GM10266 (cell line): ENCODE measurements at regions not wholly inside any gene's neighbourhood (a gene's known extent, or its start where the extent isn't known, plus 50 kb on each side); places are given as distances from the start of the nearest gene placed in this dataset.

Source experiments
- DNase-seq: peaks from one replicate; pipeline ENCODE4 v3.0.0; 2012; ENCODE audit errors: extremely low spot score
- TF ChIP-seq, protein P1 (sequence below): IDR thresholded peaks from 2 replicates; pipeline ENCODE4 v1.5.1; 2012; ENCODE audit warnings: mild to moderate bottlenecking, low read depth; ENCODE audit not compliant: control insufficient read depth, insufficient read depth; ENCODE audit errors: missing control alignments

DNA sequence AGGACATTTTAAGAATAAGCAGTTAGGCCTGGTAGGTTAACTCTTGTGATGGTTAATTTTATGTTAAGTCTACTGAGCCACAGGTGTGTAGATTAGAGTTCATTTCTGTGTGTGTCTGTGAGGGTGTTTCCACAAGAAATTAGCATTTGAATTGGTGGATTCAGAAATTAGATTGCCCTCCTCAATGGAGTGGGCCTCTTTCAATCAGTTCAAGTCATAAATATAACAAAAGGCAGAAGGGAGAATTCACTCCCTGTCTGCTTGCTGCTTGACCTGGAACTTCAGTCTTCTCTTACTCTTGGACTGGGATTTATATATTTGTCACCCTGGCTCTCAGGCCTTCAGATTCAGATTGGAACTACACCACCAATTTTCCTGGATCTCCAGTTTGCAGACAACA lies 55.3 kb upstream of the POM121L12 start:
- TF ChIP-seq, protein P1, sequence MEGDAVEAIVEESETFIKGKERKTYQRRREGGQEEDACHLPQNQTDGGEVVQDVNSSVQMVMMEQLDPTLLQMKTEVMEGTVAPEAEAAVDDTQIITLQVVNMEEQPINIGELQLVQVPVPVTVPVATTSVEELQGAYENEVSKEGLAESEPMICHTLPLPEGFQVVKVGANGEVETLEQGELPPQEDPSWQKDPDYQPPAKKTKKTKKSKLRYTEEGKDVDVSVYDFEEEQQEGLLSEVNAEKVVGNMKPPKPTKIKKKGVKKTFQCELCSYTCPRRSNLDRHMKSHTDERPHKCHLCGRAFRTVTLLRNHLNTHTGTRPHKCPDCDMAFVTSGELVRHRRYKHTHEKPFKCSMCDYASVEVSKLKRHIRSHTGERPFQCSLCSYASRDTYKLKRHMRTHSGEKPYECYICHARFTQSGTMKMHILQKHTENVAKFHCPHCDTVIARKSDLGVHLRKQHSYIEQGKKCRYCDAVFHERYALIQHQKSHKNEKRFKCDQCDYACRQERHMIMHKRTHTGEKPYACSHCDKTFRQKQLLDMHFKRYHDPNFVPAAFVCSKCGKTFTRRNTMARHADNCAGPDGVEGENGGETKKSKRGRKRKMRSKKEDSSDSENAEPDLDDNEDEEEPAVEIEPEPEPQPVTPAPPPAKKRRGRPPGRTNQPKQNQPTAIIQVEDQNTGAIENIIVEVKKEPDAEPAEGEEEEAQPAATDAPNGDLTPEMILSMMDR = no peak
- no peak for DNase-seq

DNA sequence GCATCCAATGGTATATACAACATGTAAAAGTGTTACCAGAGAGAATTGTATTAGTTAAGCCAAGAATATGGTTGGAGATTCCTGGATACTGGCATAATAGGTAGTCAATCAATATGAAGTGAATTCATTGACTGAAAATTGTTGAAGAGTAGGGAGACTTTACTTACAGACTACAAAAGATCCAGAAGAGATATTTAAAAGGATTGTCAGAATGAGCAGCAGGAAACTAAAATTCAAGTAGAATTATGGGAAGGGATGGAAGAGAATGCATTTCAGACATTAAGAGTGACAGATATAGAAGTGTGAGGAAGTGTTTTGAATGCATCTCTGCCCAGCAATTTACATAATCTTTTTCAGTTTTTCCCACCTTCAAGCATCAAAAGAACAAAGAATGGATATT lies 62.3 kb upstream of the POM121L12 start:
- TF ChIP-seq, protein P1 = no peak
- no peak for DNase-seq

DNA sequence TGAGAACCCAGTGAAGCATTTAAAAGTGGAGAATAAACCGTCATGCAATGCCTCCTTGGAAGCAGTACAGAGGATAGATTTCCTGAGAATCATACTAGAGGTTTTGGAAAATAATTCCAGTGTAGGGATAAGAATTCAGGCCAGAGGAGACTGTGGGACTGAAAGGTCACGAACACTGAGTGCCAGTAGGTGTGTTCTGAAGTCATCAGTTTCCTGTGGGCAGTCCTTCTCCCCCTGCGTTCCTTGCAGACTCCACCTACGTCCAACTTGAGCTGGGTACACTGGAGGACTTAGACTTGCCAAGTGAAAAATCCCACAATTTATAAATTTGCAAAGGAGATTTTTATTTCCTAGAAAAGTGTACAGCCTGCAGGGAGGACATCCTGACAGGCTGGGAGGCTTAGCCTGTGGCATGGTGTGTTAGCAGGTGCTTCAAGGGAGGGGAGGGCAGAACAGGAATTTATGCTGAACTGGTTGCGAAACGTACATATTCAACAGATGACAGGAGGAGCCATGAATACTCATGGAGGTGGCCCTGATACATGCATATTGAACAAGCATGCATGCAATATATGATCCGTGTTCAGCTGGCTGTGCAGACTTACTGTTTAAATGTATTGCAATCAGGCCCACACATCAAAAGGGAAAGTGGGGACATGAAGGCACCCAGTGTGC lies 72.9 kb upstream of the POM121L12 start:
- TF ChIP-seq, protein P1 = no peak
- DNase-seq = no peak

DNA sequence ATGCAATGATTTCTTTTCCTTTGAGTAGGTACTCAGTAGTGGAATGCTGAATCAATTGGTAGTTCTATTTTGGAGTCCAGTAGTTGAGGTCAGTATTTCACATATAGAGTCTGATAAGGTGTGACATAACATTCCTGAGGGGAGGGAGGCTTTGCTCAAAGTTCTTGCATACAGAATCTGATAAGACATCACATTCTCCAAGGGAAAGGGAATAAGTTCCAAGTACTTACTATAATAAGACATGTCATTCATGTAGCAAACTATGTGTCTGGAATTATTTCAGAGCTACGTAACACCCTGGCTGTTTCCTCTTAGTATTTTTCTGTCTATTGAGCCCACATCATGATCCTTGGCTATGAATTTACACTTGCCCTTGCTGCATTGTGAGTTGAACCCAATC lies 74.3 kb upstream of the POM121L12 start:
- DNase-seq = no peak
- TF ChIP-seq, protein P1 = no peak

DNA sequence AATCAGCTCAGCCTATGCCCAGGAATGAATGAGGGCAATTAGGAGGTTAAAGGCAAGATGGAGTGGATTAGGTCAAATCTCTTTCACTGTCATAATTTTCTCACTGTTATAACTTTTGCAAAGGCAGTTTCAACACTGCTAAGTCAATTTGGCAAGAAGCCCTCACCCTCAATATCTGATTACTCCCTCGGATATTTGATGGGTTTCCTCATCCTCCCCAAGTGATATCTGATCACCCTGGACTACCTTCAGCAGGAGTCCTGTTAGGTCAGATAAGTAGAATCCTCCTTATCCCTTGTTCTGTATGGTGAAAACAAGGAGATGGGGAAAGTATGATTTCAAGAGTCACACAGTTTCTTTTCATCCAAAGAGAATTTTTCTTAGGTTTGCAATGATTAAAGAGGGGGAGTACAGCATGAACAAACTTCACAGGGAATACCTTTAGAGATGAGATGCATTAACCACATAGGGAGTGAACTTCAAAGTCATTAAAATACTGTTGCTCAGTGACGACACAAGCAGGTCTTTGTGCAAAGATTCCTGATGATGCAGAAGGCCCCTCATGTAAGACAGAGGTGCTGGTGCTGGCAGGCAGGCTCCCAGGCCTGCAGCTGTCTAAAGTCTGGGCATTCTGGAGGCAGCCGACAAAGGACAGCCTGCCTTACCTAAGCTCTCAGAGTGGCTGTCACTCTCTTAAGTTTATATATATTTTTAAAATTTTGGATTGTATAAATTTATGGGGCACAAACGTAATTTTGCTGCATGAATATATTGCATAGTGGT lies 75.4 kb upstream of the POM121L12 start:
- DNase-seq = no peak
- TF ChIP-seq, protein P1 = no peak

DNA sequence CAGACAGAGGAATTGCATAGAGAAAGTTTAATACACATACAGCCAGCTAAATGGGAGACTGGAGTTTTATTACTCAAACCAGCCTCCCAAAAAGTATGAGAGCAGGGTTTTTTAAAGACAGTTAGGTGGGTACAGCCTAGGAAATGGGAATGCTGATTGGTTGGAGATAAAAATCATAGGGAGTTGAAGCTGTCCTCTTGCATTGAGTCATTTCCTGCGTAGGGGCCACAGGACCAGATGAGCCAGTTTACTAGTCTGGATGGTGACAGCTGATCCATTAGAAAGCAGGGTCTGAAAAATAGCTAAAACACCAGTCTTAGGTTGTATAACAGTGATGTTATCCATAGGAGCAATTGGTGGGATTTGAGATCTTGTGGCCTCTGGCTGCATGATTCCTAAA lies 76.1 kb upstream of the POM121L12 start:
- DNase-seq = no peak
- TF ChIP-seq, protein P1 = no peak

DNA sequence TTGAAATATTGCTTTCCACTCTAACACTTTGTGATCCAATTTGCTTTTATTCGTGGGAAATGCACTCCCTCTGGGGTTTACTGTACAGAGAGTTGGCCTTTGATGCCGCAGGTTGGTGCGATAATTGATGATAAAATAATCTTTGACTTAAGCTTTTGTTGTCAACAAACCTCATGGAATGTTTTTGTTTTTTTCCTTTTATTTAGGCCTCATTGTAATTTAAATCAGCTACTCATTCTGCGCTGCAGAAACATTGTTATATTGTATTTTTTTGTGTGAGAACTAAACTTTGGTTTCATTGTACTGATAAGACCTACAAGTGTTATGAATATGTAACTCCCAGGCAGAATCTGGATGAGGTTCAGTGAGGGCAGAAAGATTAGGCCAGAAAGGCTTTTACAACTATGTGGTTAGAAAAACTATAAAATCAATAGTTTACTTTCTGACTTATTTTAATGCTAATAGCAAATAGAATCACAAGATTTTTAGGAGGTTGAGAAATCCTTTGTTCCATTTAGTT lies 76.8 kb upstream of the POM121L12 start:
- TF ChIP-seq, protein P1 = no peak
- DNase-seq = no peak
